Parathyroid adenoma (tissue), 2 donors: ENCODE measurements at regions not wholly inside any gene's neighbourhood (a gene's known extent, or its start where the extent isn't known, plus 50 kb on each side); places are given as distances from the start of the nearest gene placed in this dataset.

Experiments used
- H2AFZ ChIP-seq: fragments of 300-600 bp; sonication (generic); one replicate; pipeline ENCODE4 v1.7.0; 2017; ENCODE audit warnings: antibody characterized with exemption, mild to moderate bottlenecking
- H3K27ac ChIP-seq: fragments of 300-600 bp; sonication (generic); one replicate; pipeline ENCODE4 v1.7.0; 2017
- H3K27me3 ChIP-seq: fragments of 300-600 bp; sonication (generic); one replicate; pipeline ENCODE4 v1.7.0; 2017; ENCODE audit warnings: low read length; ENCODE audit not compliant: control insufficient read depth, insufficient read depth
- H3K36me3 ChIP-seq: fragments of 300-600 bp; sonication (generic); one replicate; pipeline ENCODE4 v1.7.0; 2017; ENCODE audit warnings: low read length; ENCODE audit not compliant: control insufficient read depth, insufficient read depth
- H3K4me1 ChIP-seq: fragments of 300-600 bp; sonication (generic); one replicate; pipeline ENCODE4 v1.7.0; 2017; ENCODE audit warnings: control low read depth
- H3K4me2 ChIP-seq: fragments of 300-600 bp; sonication (generic); one replicate; pipeline ENCODE4 v1.7.0; 2017; ENCODE audit warnings: low read length
- H3K4me3 ChIP-seq: fragments of 300-600 bp; sonication (generic); one replicate; pipeline ENCODE4 v1.7.0; 2017; ENCODE audit warnings: low read depth, low read length
- H3K79me2 ChIP-seq: fragments of 300-600 bp; sonication (generic); one replicate; pipeline ENCODE4 v1.7.0; 2017; ENCODE audit warnings: control low read depth
- H3K9ac ChIP-seq: fragments of 300-600 bp; sonication (generic); one replicate; pipeline ENCODE4 v1.7.0; 2017; ENCODE audit warnings: mild to moderate bottlenecking
- H3K9me3 ChIP-seq: fragments of 300-600 bp; sonication (generic); one replicate; pipeline ENCODE4 v1.7.0; 2017; ENCODE audit warnings: low read length; ENCODE audit not compliant: control insufficient read depth
- CTCF ChIP-seq: fragments of 300-600 bp; sonication (generic); IDR thresholded peaks from one replicate; pipeline ENCODE4 v1.7.0; 2017; ENCODE audit warnings: antibody characterized with exemption, mild to moderate bottlenecking
- donor health status: primary hyperparathyroidism.

- TF ChIP-seq CTCF: no peak
- no peak overlapping the region for H3K27ac ChIP-seq
- no peak overlapping the region for H3K9ac ChIP-seq
- no peaks in the 10 kb centered on the region for H3K4me1 ChIP-seq
- no peak overlapping the region for H3K4me2 ChIP-seq
- H3K27me3 ChIP-seq: no peaks in the 10 kb centered on the region
- H3K79me2 ChIP-seq: no peaks in the 10 kb centered on the region
- no peak overlapping the region for H3K4me3 ChIP-seq
- H3K36me3 ChIP-seq: no peaks in the 10 kb centered on the region
- no peaks in the 10 kb centered on the region for H3K9me3 ChIP-seq
- H2AFZ ChIP-seq: no peak overlapping the region
Observed at GRCh38 chr4:104751468-104751867, 256.8 kb upstream of the CXXC4 start.

- no peaks in the 10 kb centered on the region for H3K4me1 ChIP-seq
- no peak overlapping the region for H3K9ac ChIP-seq
- no peaks in the 10 kb centered on the region for H3K27me3 ChIP-seq
- H3K27ac ChIP-seq: no peak overlapping the region
- no peaks in the 10 kb centered on the region for H3K9me3 ChIP-seq
- H2AFZ ChIP-seq: no peak overlapping the region
- TF ChIP-seq CTCF: no peak
- no peak overlapping the region for H3K4me3 ChIP-seq
- H3K36me3 ChIP-seq: no peaks in the 10 kb centered on the region
- H3K4me2 ChIP-seq: no peak overlapping the region
- H3K79me2 ChIP-seq: no peaks in the 10 kb centered on the region
Observed at GRCh38 chr4:104752337-104752736, 257.6 kb upstream of the CXXC4 start.

GRCh38 chr4:104756837-104757236, 262.1 kb upstream of the CXXC4 start:
- Histone ChIP-seq H3K27ac (no peak overlapping the region), H3K27me3 (no peaks in the 10 kb centered on the region), H2AFZ (no peak overlapping the region), H3K9ac (no peak overlapping the region), H3K9me3 (no peaks in the 10 kb centered on the region), H3K79me2 (no peaks in the 10 kb centered on the region), H3K4me3 (no peak overlapping the region), H3K4me2 (no peak overlapping the region), H3K36me3 (no peaks in the 10 kb centered on the region), H3K4me1 (no peaks in the 10 kb centered on the region)
- TF ChIP-seq CTCF: no peak

GRCh38 chr4:104758574-104758973, 263.9 kb upstream of the CXXC4 start:
- no peak overlapping the region for H2AFZ ChIP-seq
- no peak overlapping the region for H3K27ac ChIP-seq
- H3K36me3 ChIP-seq: no peaks in the 10 kb centered on the region
- H3K9ac ChIP-seq: no peak overlapping the region
- TF ChIP-seq CTCF: no peak
- H3K4me1 ChIP-seq: no peaks in the 10 kb centered on the region
- H3K4me2 ChIP-seq: no peak overlapping the region
- H3K9me3 ChIP-seq: no peaks in the 10 kb centered on the region
- no peaks in the 10 kb centered on the region for H3K27me3 ChIP-seq
- no peaks in the 10 kb centered on the region for H3K79me2 ChIP-seq
- H3K4me3 ChIP-seq: no peak overlapping the region

- no peak overlapping the region for H2AFZ ChIP-seq
- no peaks in the 10 kb centered on the region for H3K9me3 ChIP-seq
- no peak overlapping the region for H3K9ac ChIP-seq
- no peak overlapping the region for H3K27ac ChIP-seq
- no peaks in the 10 kb centered on the region for H3K79me2 ChIP-seq
- H3K4me3 ChIP-seq: no peak overlapping the region
- H3K27me3 ChIP-seq: no peaks in the 10 kb centered on the region
- no peaks in the 10 kb centered on the region for H3K4me1 ChIP-seq
- H3K36me3 ChIP-seq: no peaks in the 10 kb centered on the region
- TF ChIP-seq CTCF: no peak
- H3K4me2 ChIP-seq: no peak overlapping the region
Observed at GRCh38 chr4:104763554-104764222, 269.0 kb upstream of the CXXC4 start.
